GM19239 (cell line): ENCODE measurements at regions not wholly inside any gene's neighbourhood (a gene's known extent, or its start where the extent isn't known, plus 50 kb on each side); places are given as distances from the start of the nearest gene placed in this dataset.

Source experiments
- DNase-seq: peaks from one replicate; pipeline ENCODE4 v3.0.0; 2011; ENCODE audit warnings: low spot score; ENCODE audit not compliant: insufficient read length
- FAIRE-seq: peaks from 2 replicates; lab custom pipeline; 2011; peaks lifted over from hg19 to GRCh38; lab: Jason Lieb, UNC

GRCh38 chr6:104580452-104580851, 279.3 kb downstream of the HACE1 start:
- no peak for FAIRE-seq
- DNase-seq = no peak

DNA sequence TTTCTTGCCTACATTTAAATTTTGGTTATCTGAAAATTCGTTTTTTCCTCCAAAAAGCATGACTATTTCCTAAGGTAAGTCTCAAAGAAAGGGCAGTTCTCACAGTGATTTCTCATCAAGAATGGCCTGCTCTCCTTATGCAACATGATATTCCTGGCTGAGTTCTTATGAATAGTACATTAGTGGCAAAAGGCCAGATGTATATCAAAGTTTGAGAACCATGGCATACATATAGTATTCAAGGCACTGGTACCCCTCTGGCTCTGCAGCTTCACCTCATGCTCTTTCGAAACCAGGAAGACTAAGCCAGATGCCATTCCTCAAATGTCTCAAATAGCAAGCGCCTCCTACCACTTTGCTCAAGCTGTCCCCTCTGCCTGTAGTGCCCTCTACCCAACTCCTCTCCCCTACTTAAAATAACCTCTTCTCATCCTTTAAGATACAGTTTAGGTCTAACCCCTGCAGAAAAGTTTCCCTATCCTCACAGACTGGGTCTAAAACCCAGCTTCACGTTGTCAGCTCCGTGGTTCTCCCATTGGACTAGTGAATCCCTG, 280.3 kb downstream of the HACE1 start:
- DNase-seq (no peak), FAIRE-seq (no peak)

- no peak for DNase-seq
- FAIRE-seq = no peak
Observed at GRCh38 chr6:104575536-104575935, 284.2 kb downstream of the HACE1 start.

DNA sequence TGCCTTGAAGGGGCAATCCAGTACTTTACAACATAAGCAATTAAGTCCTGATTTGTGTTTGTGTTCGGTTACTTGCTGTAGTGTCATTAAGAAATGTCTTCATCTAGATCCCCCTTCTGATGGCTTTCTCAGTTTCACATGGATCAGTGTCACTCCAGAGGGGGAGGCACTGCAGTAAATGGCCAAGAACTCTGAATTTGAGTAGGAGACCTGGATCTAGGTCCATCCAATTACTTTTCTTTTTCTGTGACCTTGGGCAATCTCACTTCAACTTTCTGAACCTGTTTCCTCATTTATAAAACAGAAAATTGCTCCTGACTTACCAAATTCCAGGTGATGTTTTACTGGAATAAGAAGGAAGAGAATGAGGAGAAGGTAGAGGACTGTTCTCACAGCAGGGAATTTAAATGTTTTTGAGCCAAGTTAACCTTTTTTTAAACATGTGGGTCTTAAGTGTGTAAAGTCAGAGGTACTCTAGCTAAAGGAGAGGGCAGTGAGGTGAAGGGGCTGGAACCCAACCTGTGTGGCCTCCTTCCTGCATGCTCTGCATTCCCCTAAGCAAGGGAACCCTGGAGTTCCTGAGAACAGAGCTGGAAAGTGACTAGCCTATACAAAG, 285.5 kb downstream of the HACE1 start:
- FAIRE-seq = no peak

GRCh38 chr6:104573350-104573749, 286.4 kb downstream of the HACE1 start:
- DNase-seq = no peak
- no peak for FAIRE-seq

More for the DNA sequence above, 285.5 kb downstream of the HACE1 start:
- DNase-seq = no peak

DNA sequence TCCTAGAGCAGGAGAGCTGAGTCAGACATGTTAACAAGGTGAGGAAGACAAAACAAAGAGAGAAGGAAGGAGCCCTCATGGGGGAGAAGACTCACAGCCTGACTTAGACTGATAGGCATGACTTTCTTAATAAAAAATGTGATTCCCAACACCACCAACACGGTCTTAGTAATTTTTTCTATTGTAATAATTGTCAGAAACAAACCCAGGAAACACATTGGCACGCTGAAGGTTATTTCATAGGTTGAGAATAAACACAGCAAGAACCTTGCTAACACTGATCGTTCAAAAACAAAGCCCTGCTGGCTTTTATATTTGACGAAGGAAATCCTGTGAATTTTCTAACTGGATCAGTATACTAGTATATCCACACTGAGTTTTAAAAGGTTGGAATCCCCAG, 286.8 kb downstream of the HACE1 start:
- no peak for DNase-seq
- no peak for FAIRE-seq

- FAIRE-seq (no peak), DNase-seq (no peak)
Observed at GRCh38 chr6:104566411-104566810, 293.3 kb downstream of the HACE1 start.

DNA sequence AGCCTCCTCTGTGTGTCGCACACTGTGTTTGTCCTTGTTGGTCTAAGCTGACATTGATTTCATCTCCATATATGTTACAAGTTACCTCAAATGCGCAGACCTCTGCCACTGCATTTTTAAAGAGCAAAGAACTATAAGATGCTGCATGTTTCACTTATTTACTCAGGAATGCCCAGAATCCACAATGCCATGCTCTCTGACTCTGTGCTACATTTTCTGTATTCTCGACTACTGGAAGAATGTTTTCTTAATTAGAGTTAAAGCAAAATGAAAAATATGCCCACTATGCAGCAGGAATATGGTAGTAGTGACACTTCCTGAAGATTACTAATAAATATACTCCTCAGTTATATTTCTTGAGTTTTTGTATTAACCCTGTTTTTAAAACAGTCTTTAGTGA, 296.4 kb downstream of the HACE1 start:
- FAIRE-seq = no peak

DNA sequence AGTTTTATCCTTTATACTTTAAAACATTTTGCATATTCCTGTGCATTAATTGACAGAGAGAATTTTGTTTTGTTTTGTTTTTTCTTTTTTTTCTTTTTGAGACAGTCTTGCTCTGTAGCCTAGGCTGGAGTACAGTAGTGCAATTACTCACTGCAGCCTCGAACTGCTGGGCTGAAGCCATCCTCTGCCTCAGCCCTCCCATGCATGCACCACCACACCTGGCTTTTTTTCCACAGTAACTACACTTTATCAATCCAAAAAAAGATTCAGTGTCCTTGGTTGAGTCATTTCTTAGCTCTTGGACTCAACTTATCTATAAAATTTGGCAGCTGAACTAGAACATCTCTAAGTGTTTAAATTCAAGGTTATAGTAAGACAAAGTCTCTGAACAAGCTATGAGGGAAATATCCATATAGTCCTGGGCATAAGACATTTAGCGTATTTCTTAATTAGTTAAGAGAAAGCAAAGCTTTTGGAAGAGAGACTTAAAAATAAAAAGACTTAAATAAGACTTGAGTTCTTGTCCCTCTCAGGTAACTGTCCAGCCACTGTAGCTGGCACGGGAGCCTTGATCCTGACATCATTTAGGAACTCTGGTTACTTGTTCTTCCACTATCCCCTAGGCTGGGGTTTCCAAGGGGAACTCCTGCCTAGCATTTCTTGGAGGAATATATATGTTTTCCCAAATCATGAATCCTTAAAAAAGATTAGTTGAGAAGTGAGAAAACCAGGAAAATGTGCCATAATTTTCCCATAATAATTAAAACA, 300.1 kb downstream of the HACE1 start:
- FAIRE-seq = no peak
- DNase-seq = no peak

More for the DNA sequence above, 296.4 kb downstream of the HACE1 start:
- DNase-seq = no peak

DNA sequence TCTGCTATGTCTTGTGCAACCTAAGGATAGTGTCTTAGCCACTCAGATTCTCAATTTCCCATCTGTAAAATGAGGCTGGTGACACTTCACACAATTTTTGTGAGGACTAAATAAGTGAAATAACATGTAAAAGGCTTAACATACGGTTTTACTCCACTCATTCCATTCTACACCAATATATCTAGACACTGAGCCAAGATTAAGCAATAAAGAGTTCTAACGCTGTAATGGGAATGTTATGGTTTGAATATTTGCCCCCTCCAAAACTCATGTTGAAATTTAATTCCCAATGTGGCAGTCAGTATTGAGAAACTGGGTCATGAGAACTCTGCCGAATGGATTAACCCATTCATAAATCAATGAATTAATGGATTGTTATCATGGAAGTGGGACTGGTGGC, 301.0 kb downstream of the HACE1 start:
- no peak for FAIRE-seq

GRCh38 chr6:104548297-104548696, 311.4 kb downstream of the HACE1 start:
- no peak for FAIRE-seq
- no peak for DNase-seq

More for the DNA sequence above, 301.0 kb downstream of the HACE1 start:
- no peak for DNase-seq

GRCh38 chr6:104541411-104541810, 318.3 kb downstream of the HACE1 start:
- DNase-seq (no peak), FAIRE-seq (no peak)

- FAIRE-seq (no peak), DNase-seq (no peak)
Observed at GRCh38 chr6:104540743-104541142, 319.0 kb downstream of the HACE1 start.

- DNase-seq = no peak
- FAIRE-seq = no peak
Observed at GRCh38 chr6:104539173-104539572, 320.5 kb downstream of the HACE1 start.

GRCh38 chr6:104537872-104538271, 321.8 kb downstream of the HACE1 start:
- DNase-seq (no peak), FAIRE-seq (no peak)

GRCh38 chr6:104537180-104537579, 322.5 kb downstream of the HACE1 start:
- FAIRE-seq = no peak
- DNase-seq = no peak

DNA sequence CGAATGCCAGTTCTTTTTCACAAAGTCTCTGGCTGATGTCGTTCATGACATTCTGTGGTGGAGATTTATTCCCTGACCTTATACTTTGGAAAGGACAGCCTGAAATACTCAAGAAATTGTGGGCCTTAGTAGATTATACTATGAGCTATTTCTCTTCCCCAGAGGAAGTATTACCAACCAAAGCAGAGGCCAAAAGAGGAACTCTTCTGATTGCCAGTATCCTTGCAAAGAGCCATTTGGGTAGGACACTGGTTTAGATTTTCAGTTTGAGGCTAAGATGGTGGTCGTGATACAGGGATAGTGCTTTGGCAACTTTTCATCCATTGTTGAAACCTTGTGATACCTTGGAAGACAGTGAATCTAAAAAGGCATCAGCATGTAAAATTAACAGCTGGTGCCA, 327.3 kb downstream of the HACE1 start:
- FAIRE-seq = no peak
- DNase-seq = no peak

- FAIRE-seq = no peak
- no peak for DNase-seq
Observed at GRCh38 chr6:104531646-104532045, 328.1 kb downstream of the HACE1 start.

DNA sequence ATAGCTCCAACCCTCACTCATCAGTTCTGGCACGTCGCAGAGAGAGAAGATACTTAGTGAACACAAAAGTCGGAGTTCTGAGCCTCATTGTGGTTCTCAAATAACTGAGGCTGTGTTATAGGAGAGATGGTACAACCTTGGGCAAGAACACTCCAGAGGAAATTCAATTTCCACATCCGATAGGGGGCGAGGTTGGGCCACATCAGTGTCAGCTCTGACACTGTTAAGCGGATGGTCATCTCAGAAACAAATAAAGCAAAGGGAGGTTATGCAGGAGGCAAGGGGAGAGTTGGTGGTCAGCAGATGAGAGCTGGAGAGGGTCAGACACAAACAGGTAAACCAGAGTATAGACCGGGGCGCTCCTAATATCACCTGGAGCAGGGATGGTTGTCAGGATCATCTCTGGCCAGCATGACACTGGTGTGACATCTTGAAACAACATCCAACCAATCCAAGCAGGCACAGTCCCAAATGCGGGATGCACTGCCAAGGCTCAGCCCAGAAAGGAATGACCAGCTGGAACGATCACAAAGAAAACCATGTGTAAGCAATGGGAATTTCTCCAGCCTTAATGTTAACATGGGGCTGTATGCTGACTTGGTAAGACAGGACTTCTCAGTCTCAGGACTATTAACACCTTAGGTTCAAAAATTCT, 331.8 kb downstream of the HACE1 start:
- no peak for FAIRE-seq

GRCh38 chr6:104527311-104527710, 332.4 kb downstream of the HACE1 start:
- no peak for FAIRE-seq
- DNase-seq = no peak

More for the DNA sequence above, 331.8 kb downstream of the HACE1 start:
- no peak for DNase-seq

- FAIRE-seq (no peak), DNase-seq (no peak)
Observed at GRCh38 chr6:104526376-104526775, 333.3 kb downstream of the HACE1 start.
